NCI-H345 treated with DMSO at 0.1 percent for 48 hours (cell line): ENCODE measurements at regions not wholly inside any gene's neighbourhood (a gene's known extent, or its start where the extent isn't known, plus 50 kb on each side); places are given as distances from the start of the nearest gene placed in this dataset.

ENCODE experiments used
- DNase-seq: peaks from one replicate; lab custom pipeline; 2025; ENCODE audit not compliant: unreplicated experiment; lab: John Stamatoyannopoulos, UW

- no peak for DNase-seq
These were observed 149.9 kb upstream of the PAQR3 start for GRCh38 chr4:79088946-79089691.

GRCh38 chr4:79087071-79087470, 147.8 kb upstream of the PAQR3 start:
- no peak for DNase-seq

- no peak for DNase-seq
These were observed 144.3 kb upstream of the PAQR3 start for GRCh38 chr4:79083406-79084010.

GRCh38 chr4:79082997-79083396, 143.8 kb upstream of the PAQR3 start:
- DNase-seq, result no peak

- DNase-seq, result no peak
These were observed 142.7 kb upstream of the PAQR3 start for GRCh38 chr4:79081973-79082372.

- no peak for DNase-seq
These were observed 139.1 kb upstream of the PAQR3 start for GRCh38 chr4:79078339-79078738.

- DNase-seq, result no peak
These were observed 134.8 kb upstream of the PAQR3 start for GRCh38 chr4:79074040-79074439.

GRCh38 chr4:79073471-79073870, 134.2 kb upstream of the PAQR3 start:
- no peak for DNase-seq

- DNase-seq, result no peak
These were observed 126.0 kb upstream of the PAQR3 start for GRCh38 chr4:79065262-79065661.

- DNase-seq, result no peak
These were observed 125.6 kb upstream of the PAQR3 start for GRCh38 chr4:79064806-79065205.

- no peak for DNase-seq
These were observed 120.6 kb upstream of the PAQR3 start for GRCh38 chr4:79059631-79060399.

GRCh38 chr4:79057772-79058171, 118.5 kb upstream of the PAQR3 start:
- DNase-seq, result no peak

- no peak for DNase-seq
These were observed 114.5 kb upstream of the PAQR3 start for GRCh38 chr4:79053754-79054153.

GRCh38 chr4:79050541-79050880, 111.3 kb upstream of the PAQR3 start:
- DNase-seq, result peak; percentile 66

- peak; percentile 66 for DNase-seq
These were observed 110.8 kb upstream of the PAQR3 start for GRCh38 chr4:79049840-79050540.

- DNase-seq, result no peak
These were observed 109.6 kb upstream of the PAQR3 start for GRCh38 chr4:79048878-79049277.

GRCh38 chr4:79047316-79047715, 108.1 kb upstream of the PAQR3 start:
- no peak for DNase-seq

- no peak for DNase-seq
These were observed 106.9 kb upstream of the PAQR3 start for GRCh38 chr4:79046016-79046592.

- DNase-seq, result no peak
These were observed 105.0 kb upstream of the PAQR3 start for GRCh38 chr4:79044141-79044659.

GRCh38 chr4:79043138-79043537, 103.9 kb upstream of the PAQR3 start:
- no peak for DNase-seq

- DNase-seq, result no peak
These were observed 102.9 kb upstream of the PAQR3 start for GRCh38 chr4:79042079-79042674.
